Activated CD4-positive, alpha-beta memory T cell treated with anti-CD3 and anti-CD28 coated beads for 36 hours (primary cell): ENCODE measurements at regions not wholly inside any gene's neighbourhood (a gene's known extent, or its start where the extent isn't known, plus 50 kb on each side); places are given as distances from the start of the nearest gene placed in this dataset.

Experiments
- CTCF ChIA-PET: fragments of 350-600 bp; sonication (Branson Sonifier 250); formaldehyde crosslinking; loops from one replicate; lab custom pipeline; 2021; ENCODE audit warnings: antibody characterized with exemption, inconsistent platforms; lab: Charles Lee
- POLR2A ChIA-PET: fragments of 350-600 bp; sonication (Branson Sonifier 250); formaldehyde crosslinking; loops from one replicate; lab custom pipeline; 2021; ENCODE audit warnings: antibody characterized with exemption; lab: Charles Lee
- DNase-seq: peaks from one replicate; pipeline ENCODE4 v3.0.0-alpha.2; 2020
- H3K27ac Mint-ChIP-seq: one replicate; pipeline ENCODE4 v1.8.0; 2021; ENCODE audit warnings: mixed read lengths
- H3K27me3 Mint-ChIP-seq: one replicate; pipeline ENCODE4 v1.8.0; 2021; ENCODE audit warnings: mixed read lengths
- H3K36me3 Mint-ChIP-seq: one replicate; pipeline ENCODE4 v1.8.0; 2021; ENCODE audit warnings: mixed read lengths
- H3K4me1 Mint-ChIP-seq: one replicate; pipeline ENCODE4 v1.8.0; 2021; ENCODE audit warnings: low read depth, mixed read lengths
- H3K4me3 Mint-ChIP-seq: one replicate; pipeline ENCODE4 v1.8.0; 2021; ENCODE audit warnings: mild to moderate bottlenecking, mixed read lengths
- H3K9me3 Mint-ChIP-seq: one replicate; pipeline ENCODE4 v1.8.0; 2021; ENCODE audit warnings: mixed read lengths
- intact Hi-C: fragments of 100-400 bp; cut with micrococcal nuclease; formaldehyde crosslinking; loops from one replicate; pipeline ENCODE4 v1.15.1; 2023

GRCh38 chr11:127055236-127055635, 54.7 kb upstream of the KIRREL3 start:
- no peak for DNase-seq
- POLR2A ChIA-PET, result no interaction called here
- no peaks in the 10 kb centered on the region for H3K4me1 Mint-ChIP-seq
- no peak overlapping the region for H3K4me3 Mint-ChIP-seq
- intact Hi-C loops, result no loop called here
- no peaks in the 10 kb centered on the region for H3K27me3 Mint-ChIP-seq
- no peak overlapping the region for H3K27ac Mint-ChIP-seq
- no peaks in the 10 kb centered on the region for H3K9me3 Mint-ChIP-seq
- CTCF ChIA-PET, result no interaction called here
- H3K36me3 Mint-ChIP-seq, result no peaks in the 10 kb centered on the region

- intact Hi-C loops, result no loop called here
- H3K27me3 Mint-ChIP-seq, result no peaks in the 10 kb centered on the region
- no peak overlapping the region for H3K4me3 Mint-ChIP-seq
- H3K36me3 Mint-ChIP-seq, result no peaks in the 10 kb centered on the region
- no peaks in the 10 kb centered on the region for H3K4me1 Mint-ChIP-seq
- no peak for DNase-seq
- H3K27ac Mint-ChIP-seq, result no peak overlapping the region
- H3K9me3 Mint-ChIP-seq, result no peaks in the 10 kb centered on the region
- ChIA-PET POLR2A (interaction anchor here (0.6 kb wide), 1 partner anchor 55 kb away, joined by 8 read pairs; no protein-coding TSS in a partner anchor), CTCF (no interaction called here)
Observed at GRCh38 chr11:127054153-127054552, 53.6 kb upstream of the KIRREL3 start.

GRCh38 chr11:127052404-127052803, 51.8 kb upstream of the KIRREL3 start:
- CTCF ChIA-PET, result no interaction called here
- Mint-ChIP-seq H3K36me3 (no peaks in the 10 kb centered on the region), H3K27ac (no peak overlapping the region), H3K4me1 (no peaks in the 10 kb centered on the region), H3K4me3 (no peak overlapping the region), H3K9me3 (no peaks in the 10 kb centered on the region), H3K27me3 (no peaks in the 10 kb centered on the region)
- DNase-seq, result no peak
- POLR2A ChIA-PET, result no interaction called here
- intact Hi-C loops, result no loop called here
